IMR-90 (cell line): ENCODE measurements at regions not wholly inside any gene's neighbourhood (a gene's known extent, or its start where the extent isn't known, plus 50 kb on each side); places are given as distances from the start of the nearest gene placed in this dataset.

Source experiments
- ATAC-seq: fragments of 200-7000 bp; cut with Tn5 transposase; 2 replicates; pipeline ENCODE4 v1.9.1; 2020; ENCODE audit warnings: low read depth, mild to moderate bottlenecking, moderate library complexity
- BruUV-seq: library from RNA; stranded (reverse); fragments of 400-500 nt; replicated peaks from 2 replicates; lab custom pipeline; 2021; lab: Mats Ljungman, UMichigan
- CTCF ChIA-PET: fragments of 300-600 bp; formaldehyde crosslinking; extraction: SDS; loops from one replicate; lab custom pipeline; 2021; ENCODE audit warnings: antibody characterized with exemption; lab: Yijun Ruan, JAX
- POLR2A ChIA-PET: fragments of 300-600 bp; sonication (Branson Sonifier 250); formaldehyde crosslinking; loops from one replicate; lab custom pipeline; 2022; ENCODE audit warnings: antibody characterized with exemption; ENCODE audit not compliant: unreplicated experiment; lab: Charles Lee
- DNase-seq: peaks from one replicate; pipeline ENCODE4 v3.0.0; 2013
- H2AFZ ChIP-seq: replicated peaks from 2 replicates; pipeline ENCODE3; 2013; ENCODE audit warnings: low read length, mild to moderate bottlenecking; ENCODE audit not compliant: poor library complexity
- H2AK5ac ChIP-seq: 2 replicates; pipeline ENCODE4 v1.6.1; 2013; ENCODE audit warnings: low read depth, low read length, inconsistent platforms
- H2AK9ac ChIP-seq: replicated peaks from 2 replicates; pipeline ENCODE3; 2013; ENCODE audit warnings: mild to moderate bottlenecking, low read depth, low read length, moderate library complexity; ENCODE audit not compliant: poor library complexity
- H2BK120ac ChIP-seq: 2 replicates; pipeline ENCODE4 v1.6.1; 2013; ENCODE audit warnings: low read depth, low read length, inconsistent platforms
- H2BK15ac ChIP-seq: 3 replicates; pipeline ENCODE4 v1.6.1; 2013; ENCODE audit warnings: low read depth, low read length, inconsistent platforms
- H2BK20ac ChIP-seq: 2 replicates; pipeline ENCODE4 v1.6.1; 2013; ENCODE audit warnings: low read depth, mild to moderate bottlenecking, inconsistent platforms, low read length, moderate library complexity
- H2BK5ac ChIP-seq: 2 replicates; pipeline ENCODE4 v1.6.1; 2013; ENCODE audit warnings: mild to moderate bottlenecking, low read depth, low read length, inconsistent platforms; ENCODE audit not compliant: poor library complexity, severe bottlenecking
- H3K14ac ChIP-seq: replicated peaks from 2 replicates; pipeline ENCODE4 v1.6.1; 2013; ENCODE audit warnings: low read depth, low read length, inconsistent platforms
- H3K18ac ChIP-seq: 2 replicates; pipeline ENCODE4 v1.6.1; 2013; ENCODE audit warnings: low read depth, low read length, control low read depth
- H3K23ac ChIP-seq: 2 replicates; pipeline ENCODE4 v1.6.1; 2013; ENCODE audit warnings: low read depth, low read length, inconsistent platforms
- H3K27ac ChIP-seq: 2 replicates; pipeline ENCODE4 v1.5.1; 2013; ENCODE audit warnings: mild to moderate bottlenecking, control low read depth, low read length; ENCODE audit not compliant: insufficient read depth
- H3K27me3 ChIP-seq: 2 replicates; pipeline ENCODE4 v1.6.1; 2013; ENCODE audit warnings: low read length; ENCODE audit not compliant: control insufficient read depth, insufficient read depth
- H3K36me3 ChIP-seq: 2 replicates; pipeline ENCODE4 v1.6.1; 2013; ENCODE audit warnings: low read length, mixed read lengths; ENCODE audit not compliant: control insufficient read depth, insufficient read depth
- H3K4ac ChIP-seq: 2 replicates; pipeline ENCODE4 v1.6.1; 2013; ENCODE audit warnings: low read depth, low read length, inconsistent platforms
- H3K4me1 ChIP-seq: 2 replicates; pipeline ENCODE4 v1.6.1; 2013; ENCODE audit warnings: low read length, mixed read lengths; ENCODE audit not compliant: control insufficient read depth, insufficient read depth
- H3K4me2 ChIP-seq: 2 replicates; pipeline ENCODE4 v1.6.1; 2013; ENCODE audit warnings: low read depth, mild to moderate bottlenecking, control low read depth, low read length, moderate library complexity
- H3K4me3 ChIP-seq: 2 replicates; pipeline ENCODE4 v1.5.1; 2013; ENCODE audit warnings: low read depth, mild to moderate bottlenecking, control low read depth, low read length, moderate library complexity; ENCODE audit not compliant: insufficient read depth
- H3K56ac ChIP-seq: 2 replicates; pipeline ENCODE4 v1.6.1; 2013; ENCODE audit warnings: low read length, inconsistent platforms; ENCODE audit not compliant: insufficient read depth; ENCODE audit errors: extremely low read depth
- H3K79me1 ChIP-seq, 2 experiments: 2 replicates each; pipeline ENCODE4 v1.6.1; 2013; ENCODE audit warnings: low read length in 2 of 2, inconsistent platforms in 1 of 2, low read depth in 1 of 2
- H3K9ac ChIP-seq: 2 replicates; pipeline ENCODE4 v1.6.1; 2013; ENCODE audit warnings: low read depth, low read length, control low read depth
- H3K9me1 ChIP-seq: 2 replicates; pipeline ENCODE4 v1.6.1; 2013; ENCODE audit warnings: low read length, inconsistent platforms; ENCODE audit not compliant: insufficient read depth
- H3K9me3 ChIP-seq: 2 replicates; pipeline ENCODE4 v1.6.1; 2013; ENCODE audit warnings: low read length; ENCODE audit not compliant: control insufficient read depth, insufficient read depth
- H4K20me1 ChIP-seq: 2 replicates; pipeline ENCODE4 v1.6.1; 2013; ENCODE audit warnings: low read length, inconsistent platforms; ENCODE audit not compliant: insufficient read depth
- H4K5ac ChIP-seq: 2 replicates; pipeline ENCODE4 v1.6.1; 2013; ENCODE audit warnings: mild to moderate bottlenecking, low read depth, low read length, control low read depth
- H4K8ac ChIP-seq, 2 experiments: 2 replicates each; pipeline ENCODE4 v1.6.1; 2013; ENCODE audit warnings: low read depth in 2 of 2, low read length in 2 of 2, control low read depth in 1 of 2, inconsistent platforms in 1 of 2
- H4K91ac ChIP-seq: 2 replicates; pipeline ENCODE4 v1.6.1; 2013; ENCODE audit warnings: low read depth, low read length, inconsistent platforms; ENCODE audit not compliant: insufficient read depth
- MAFK ChIP-seq: IDR thresholded peaks from 2 replicates; pipeline ENCODE4 v1.6.1; 2012; ENCODE audit warnings: low read depth, low read length, improper control_type of control experiment
- SMC3 ChIP-seq: fragments of 150-350 bp; IDR thresholded peaks from 2 replicates; pipeline ENCODE4 v1.6.1; 2016; ENCODE audit warnings: low read depth, mild to moderate bottlenecking, antibody characterized with exemption, low read length, moderate library complexity
- WGBS, 2 experiments: methylation state at CpG; one replicate each; pipeline versions ENCODE4 v1.1.5 to v1.1.7; 2013; ENCODE audit warnings: missing lambda C conversion rate in 2 of 2; ENCODE audit not compliant: insufficient read length in 1 of 2; ENCODE audit errors: extremely low coverage in 2 of 2; 5-methylcytosine and 5-hydroxymethylcytosine counted together
- dilution Hi-C: fragments of 300-500 bp; cut with HindIII; formaldehyde crosslinking; loops from one replicate; pipeline ENCODE4 v1.14.3; 2018; ENCODE audit warnings: low sequenced_read_pairs; ENCODE audit not compliant: unreplicated experiment
- in situ Hi-C: fragments of 300-500 bp; cut with MboI; formaldehyde crosslinking; loops from 3 replicates; pipeline ENCODE4 v1.14.3; 2019; ENCODE audit warnings: low sequenced_read_pairs, inconsistent platforms, mixed read lengths
- intact Hi-C: fragments of 100-400 bp; cut with micrococcal nuclease; formaldehyde crosslinking; loops from 2 replicates; pipeline ENCODE4 v1.10.0; 2022

DNA sequence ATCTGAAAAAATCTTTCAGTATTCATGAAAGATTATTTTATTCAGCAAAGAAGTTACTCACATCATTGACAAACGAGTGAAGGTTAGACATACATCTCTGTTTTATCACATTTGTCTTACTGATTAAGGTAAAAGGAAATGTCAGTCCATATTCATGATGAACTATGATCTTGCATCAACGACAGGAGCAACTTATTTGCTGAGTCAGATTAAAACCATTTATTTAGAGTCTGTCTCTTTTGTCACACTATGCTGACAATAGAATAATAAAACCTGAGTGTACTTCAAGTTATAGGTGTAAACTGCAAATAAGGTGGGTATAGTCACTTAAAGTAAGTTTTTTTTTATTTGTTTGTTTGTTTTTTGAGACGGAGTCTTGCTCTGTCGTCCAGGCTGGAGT, 216.5 kb upstream of the SEMA3C start:
- H2AK9ac ChIP-seq: no peak overlapping the region
- H3K4me2 ChIP-seq: no peak overlapping the region
- ATAC-seq (no peak), DNase-seq (no peak)
- CTCF ChIA-PET: no interaction called here
- POLR2A ChIA-PET: no interaction called here
- no peak overlapping the region for H2AFZ ChIP-seq
- no peaks in the 10 kb centered on the region for H3K9me1 ChIP-seq
- no peaks in the 10 kb centered on the region for H3K9me3 ChIP-seq
- no peak overlapping the region for H3K4ac ChIP-seq
- 100% methylated on average over 1 of the region's 4 CpGs; no CpG with 5 or more reads in 1 of the 2 experiments for WGBS, 2 experiments
- no peak overlapping the region for H3K27ac ChIP-seq
- no peaks in the 10 kb centered on the region for H4K20me1 ChIP-seq
- no peaks in the 10 kb centered on the region for H3K79me1 ChIP-seq
- no peak overlapping the region for H2BK120ac ChIP-seq
- dilution Hi-C loops: no loop called here
- H3K18ac ChIP-seq: no peak overlapping the region
- no peaks in the 10 kb centered on the region for H3K27me3 ChIP-seq
- no peak overlapping the region for H3K4me3 ChIP-seq
- H3K56ac ChIP-seq: no peak overlapping the region
- no peaks in the 10 kb centered on the region; the same call in 1 of the 2 replicates for H3K4me1 ChIP-seq
- no peak overlapping the region for H4K91ac ChIP-seq
- in situ Hi-C loops: no loop called here
- H3K23ac ChIP-seq: no peak overlapping the region
- H2BK5ac ChIP-seq: no peak overlapping the region
- H3K14ac ChIP-seq: no peak overlapping the region
- no peak overlapping the region for H4K8ac ChIP-seq
- no peak overlapping the region for H3K9ac ChIP-seq
- no peak overlapping the region for H4K5ac ChIP-seq
- H2BK20ac ChIP-seq: no peak overlapping the region
- no peaks in the 10 kb centered on the region for H3K36me3 ChIP-seq
- H2AK5ac ChIP-seq: no peak overlapping the region
- no peak overlapping the region for H2BK15ac ChIP-seq
- no TSS peak for BruUV-seq
- TF ChIP-seq SMC3 (no peak), MAFK (peak; percentile 94)
- intact Hi-C loops: loop anchor here (10.0 kb wide), 1 partner anchor 59 kb away; no protein-coding TSS in a partner anchor
